ENCODE measurements at regions not wholly inside any gene's neighbourhood (a gene's known extent, or its start where the extent isn't known, plus 50 kb on each side); places are given as distances from the start of the nearest gene placed in this dataset.

GRCh38 chr14:87542288-87542687 is 450.7 kb downstream of the GALC start:
- Histone ChIP-seq H3K4me1 (ENCODE audit: control insufficient read depth, insufficient read depth, low read length) (no peaks in the 10 kb centered on the region), H2BK120ac (ENCODE audit: low read depth, low read length) (no peak overlapping the region), H3K14ac (replicated peaks; ENCODE audit: low read depth, low read length) (no peak overlapping the region), H3K9ac (ENCODE audit: low read depth, low read length) (no peak overlapping the region), H3K18ac (ENCODE audit: low read depth, low read length) (no peak overlapping the region), H4K91ac (ENCODE audit: insufficient read depth, low read depth, low read length) (no peak overlapping the region), H3K79me1 (ENCODE audit: low read depth in 1 of 2, low read length in 2 of 2) (no peaks in the 10 kb centered on the region), H3K27me3 (ENCODE audit: control insufficient read depth, insufficient read depth, low read length) (no peaks in the 10 kb centered on the region), H3K4me2 (ENCODE audit: low read depth, low read length) (no peak overlapping the region), H2BK5ac (ENCODE audit: low read depth, low read length, poor library complexity, severe bottlenecking) (no peak overlapping the region), H2BK20ac (ENCODE audit: low read depth, low read length) (no peak overlapping the region), H4K20me1 (ENCODE audit: insufficient read depth, low read length) (no peaks in the 10 kb centered on the region), H3K27ac (ENCODE audit: insufficient read depth, low read length) (no peak overlapping the region), H2AFZ (replicated peaks; ENCODE audit: low read length, poor library complexity) (no peak overlapping the region), H3K56ac (ENCODE audit: extremely low read depth, insufficient read depth, low read length) (no peak overlapping the region), H3K23ac (ENCODE audit: low read depth, low read length) (no peak overlapping the region), H3K36me3 (ENCODE audit: control insufficient read depth, insufficient read depth, low read length) (no peaks in the 10 kb centered on the region), H3K9me3 (ENCODE audit: control insufficient read depth, insufficient read depth, low read length) (peaks cover 4% of the 10 kb centered on the region), H2AK5ac (ENCODE audit: low read depth, low read length) (no peak overlapping the region), H2AK9ac (replicated peaks; ENCODE audit: low read depth, low read length, poor library complexity) (no peak overlapping the region), H2BK15ac (ENCODE audit: low read depth, low read length) (no peak overlapping the region), H3K4me3 (ENCODE audit: insufficient read depth, low read depth, low read length) (no peak overlapping the region), H4K8ac (ENCODE audit: low read depth in 2 of 2, low read length in 2 of 2) (no peak overlapping the region), H3K9me1 (ENCODE audit: insufficient read depth, low read length) (no peaks in the 10 kb centered on the region), H4K5ac (ENCODE audit: low read depth, low read length) (no peak overlapping the region), H3K4ac (ENCODE audit: low read depth, low read length) (no peak overlapping the region)
- DNase-seq: no peak
- BruUV-seq (replicated peaks): no TSS peak
- ChIA-PET CTCF (no interaction called here), POLR2A (ENCODE audit: unreplicated experiment) (no interaction called here)
- intact Hi-C loops (cut with micrococcal nuclease): no loop called here
- in situ Hi-C loops (cut with MboI; ENCODE audit: low sequenced_read_pairs): no loop called here
- TF ChIP-seq USF2 (IDR thresholded peaks at IDR 0.05; ENCODE audit: low read depth, low read length): no peak
- no peak for TF ChIP-seq NFE2L2 (IDR thresholded peaks at IDR 0.05; ENCODE audit: low read depth, low read length)
- TF ChIP-seq RFX5 (IDR thresholded peaks at IDR 0.05; ENCODE audit: low read depth, low read length): no peak
- no peak for TF ChIP-seq FOS (IDR thresholded peaks at IDR 0.05; ENCODE audit: low read depth, low read length)
- TF ChIP-seq RCOR1 (IDR thresholded peaks at IDR 0.05; ENCODE audit: insufficient replicate concordance, low read length): no peak
- TF ChIP-seq CHD1 (IDR thresholded peaks at IDR 0.05; ENCODE audit: low read depth, low read length): no peak
- TF ChIP-seq ELK1 (IDR thresholded peaks at IDR 0.05; ENCODE audit: borderline replicate concordance, low read depth, low read length): no peak
- TF ChIP-seq CEBPB (IDR thresholded peaks at IDR 0.05; ENCODE audit: low read depth, low read length): no peak
- no peak for TF ChIP-seq POLR2A (IDR thresholded peaks at IDR 0.05; ENCODE audit: low read depth, low read length)
- TF ChIP-seq MAFK (IDR thresholded peaks at IDR 0.05; ENCODE audit: low read depth, low read length): no peak
- no peak for TF ChIP-seq MXI1 (IDR thresholded peaks at IDR 0.05; ENCODE audit: borderline replicate concordance, low read depth, low read length)
- TF ChIP-seq CTCF (conservative IDR thresholded peaks at IDR 0.05; ENCODE audit: low read depth, low read length): no peak
- dilution Hi-C loops (cut with HindIII; ENCODE audit: low sequenced_read_pairs, unreplicated experiment): no loop called here
- WGBS, 2 experiments (ENCODE audit: extremely low coverage in 2 of 2, insufficient read length in 1 of 2): no CpG with 5 or more reads among the region's 5 CpGs
- ATAC-seq (ENCODE audit: low read depth): no peak

All from IMR-90 (cell line).